MCF 10A (cell line): ENCODE measurements at regions not wholly inside any gene's neighbourhood (a gene's known extent, or its start where the extent isn't known, plus 50 kb on each side); places are given as distances from the start of the nearest gene placed in this dataset.

ENCODE experiments used
- BruUV-seq: library from RNA; stranded (reverse); fragments of 400-500 nt; replicated peaks from 2 replicates; lab custom pipeline; 2021; lab: Mats Ljungman, UMichigan
- CTCF ChIA-PET: fragments of 300-600 bp; sonication (Branson Sonifier 250); formaldehyde crosslinking; extraction: SDS; loops from one replicate; lab custom pipeline; 2021; ENCODE audit warnings: antibody characterized with exemption, inconsistent platforms; lab: Yijun Ruan, JAX
- POLR2A ChIA-PET: fragments of 300-600, 350-650 bp; sonication (Branson Sonifier 250); formaldehyde crosslinking; extraction: SDS; loops from one replicate; lab custom pipeline; 2020; ENCODE audit warnings: antibody characterized with exemption, inconsistent platforms; lab: Yijun Ruan, JAX
- DNase-seq: peaks from one replicate; pipeline ENCODE4 v3.0.0-alpha.2; 2018; ENCODE audit not compliant: unreplicated experiment
- H3K27ac Mint-ChIP-seq: one replicate; pipeline ENCODE4 v1.8.0; 2022; ENCODE audit warnings: mild to moderate bottlenecking, low read depth, mixed read lengths; ENCODE audit not compliant: unreplicated experiment
- H3K27me3 Mint-ChIP-seq: one replicate; pipeline ENCODE4 v1.8.0; 2022; ENCODE audit warnings: mixed read lengths; ENCODE audit not compliant: insufficient read depth, unreplicated experiment
- H3K36me3 Mint-ChIP-seq: one replicate; pipeline ENCODE4 v1.8.0; 2022; ENCODE audit warnings: mild to moderate bottlenecking, moderate library complexity, mixed read lengths; ENCODE audit not compliant: insufficient read depth, unreplicated experiment
- H3K4me1 Mint-ChIP-seq: one replicate; pipeline ENCODE4 v1.8.0; 2022; ENCODE audit warnings: mixed read lengths; ENCODE audit not compliant: insufficient read depth, unreplicated experiment
- H3K4me3 Mint-ChIP-seq: one replicate; pipeline ENCODE4 v1.8.0; 2022; ENCODE audit warnings: mild to moderate bottlenecking, moderate library complexity, mixed read lengths; ENCODE audit not compliant: unreplicated experiment
- H3K9me3 Mint-ChIP-seq: one replicate; pipeline ENCODE4 v1.8.0; 2022; ENCODE audit warnings: mixed read lengths; ENCODE audit not compliant: unreplicated experiment
- intact Hi-C: fragments of 100-400 bp; cut with micrococcal nuclease; formaldehyde crosslinking; loops from 2 replicates; pipeline ENCODE4 v1.14.1; 2022
- TF ChIP-seq, protein P1 (sequence below): fragments of 200-600 bp; IDR thresholded peaks from one replicate; pipeline ENCODE4 v1.8.0; 2022; ENCODE audit warnings: antibody characterized with exemption, mild to moderate bottlenecking; ENCODE audit not compliant: unreplicated experiment

DNA sequence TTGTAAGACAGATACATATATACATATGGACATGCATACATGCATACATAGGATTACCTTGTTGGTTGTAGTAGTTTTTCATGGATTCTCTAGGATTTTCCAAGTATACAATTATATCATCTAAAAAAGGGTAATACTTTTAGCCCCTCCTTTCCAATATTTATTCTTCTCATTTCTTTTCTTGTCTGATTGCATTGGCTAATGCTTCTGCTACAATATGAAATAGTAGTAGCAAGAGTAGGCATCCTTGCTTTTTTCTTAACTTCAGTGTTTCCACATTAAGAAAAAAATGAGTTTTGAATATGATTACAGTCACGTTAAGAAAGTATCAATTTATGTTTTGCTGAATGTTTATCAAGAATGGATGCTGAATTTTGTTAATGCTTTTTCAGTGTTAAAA is 58.0 kb downstream of the RBFOX3 start:
- Mint-ChIP-seq H3K4me3 (no peak overlapping the region), H3K27ac (no peak overlapping the region), H3K9me3 (peaks cover 8% of the 10 kb centered on the region), H3K36me3 (no peaks in the 10 kb centered on the region), H3K4me1 (no peaks in the 10 kb centered on the region), H3K27me3 (peaks cover 66% of the 10 kb centered on the region)
- TF ChIP-seq, protein P1, sequence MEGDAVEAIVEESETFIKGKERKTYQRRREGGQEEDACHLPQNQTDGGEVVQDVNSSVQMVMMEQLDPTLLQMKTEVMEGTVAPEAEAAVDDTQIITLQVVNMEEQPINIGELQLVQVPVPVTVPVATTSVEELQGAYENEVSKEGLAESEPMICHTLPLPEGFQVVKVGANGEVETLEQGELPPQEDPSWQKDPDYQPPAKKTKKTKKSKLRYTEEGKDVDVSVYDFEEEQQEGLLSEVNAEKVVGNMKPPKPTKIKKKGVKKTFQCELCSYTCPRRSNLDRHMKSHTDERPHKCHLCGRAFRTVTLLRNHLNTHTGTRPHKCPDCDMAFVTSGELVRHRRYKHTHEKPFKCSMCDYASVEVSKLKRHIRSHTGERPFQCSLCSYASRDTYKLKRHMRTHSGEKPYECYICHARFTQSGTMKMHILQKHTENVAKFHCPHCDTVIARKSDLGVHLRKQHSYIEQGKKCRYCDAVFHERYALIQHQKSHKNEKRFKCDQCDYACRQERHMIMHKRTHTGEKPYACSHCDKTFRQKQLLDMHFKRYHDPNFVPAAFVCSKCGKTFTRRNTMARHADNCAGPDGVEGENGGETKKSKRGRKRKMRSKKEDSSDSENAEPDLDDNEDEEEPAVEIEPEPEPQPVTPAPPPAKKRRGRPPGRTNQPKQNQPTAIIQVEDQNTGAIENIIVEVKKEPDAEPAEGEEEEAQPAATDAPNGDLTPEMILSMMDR, result no peak
- BruUV-seq, result no TSS peak
- ChIA-PET CTCF (no interaction called here), POLR2A (no interaction called here)
- intact Hi-C loops, result no loop called here
- no peak for DNase-seq

DNA sequence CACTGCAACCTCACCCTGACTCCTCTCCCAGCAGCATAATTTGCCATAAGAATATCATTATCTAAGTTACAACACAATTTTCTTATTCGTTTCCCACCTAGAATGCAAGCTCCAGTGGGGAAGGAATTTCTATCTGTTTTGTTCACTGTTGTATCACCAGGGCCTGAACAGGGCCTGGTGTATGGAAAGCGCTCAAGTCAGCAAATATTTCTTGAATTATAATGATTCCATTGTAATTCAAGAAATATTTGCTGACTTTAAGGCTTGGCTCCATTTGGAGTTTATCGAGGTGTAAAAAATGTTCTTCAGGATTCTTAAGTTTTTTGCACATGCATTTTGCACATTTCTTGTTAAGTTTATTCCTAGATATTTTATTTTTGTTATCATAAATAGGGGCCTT is 58.4 kb downstream of the RBFOX3 start:
- CTCF ChIA-PET, result no interaction called here
- POLR2A ChIA-PET, result no interaction called here
- BruUV-seq, result no TSS peak

DNA sequence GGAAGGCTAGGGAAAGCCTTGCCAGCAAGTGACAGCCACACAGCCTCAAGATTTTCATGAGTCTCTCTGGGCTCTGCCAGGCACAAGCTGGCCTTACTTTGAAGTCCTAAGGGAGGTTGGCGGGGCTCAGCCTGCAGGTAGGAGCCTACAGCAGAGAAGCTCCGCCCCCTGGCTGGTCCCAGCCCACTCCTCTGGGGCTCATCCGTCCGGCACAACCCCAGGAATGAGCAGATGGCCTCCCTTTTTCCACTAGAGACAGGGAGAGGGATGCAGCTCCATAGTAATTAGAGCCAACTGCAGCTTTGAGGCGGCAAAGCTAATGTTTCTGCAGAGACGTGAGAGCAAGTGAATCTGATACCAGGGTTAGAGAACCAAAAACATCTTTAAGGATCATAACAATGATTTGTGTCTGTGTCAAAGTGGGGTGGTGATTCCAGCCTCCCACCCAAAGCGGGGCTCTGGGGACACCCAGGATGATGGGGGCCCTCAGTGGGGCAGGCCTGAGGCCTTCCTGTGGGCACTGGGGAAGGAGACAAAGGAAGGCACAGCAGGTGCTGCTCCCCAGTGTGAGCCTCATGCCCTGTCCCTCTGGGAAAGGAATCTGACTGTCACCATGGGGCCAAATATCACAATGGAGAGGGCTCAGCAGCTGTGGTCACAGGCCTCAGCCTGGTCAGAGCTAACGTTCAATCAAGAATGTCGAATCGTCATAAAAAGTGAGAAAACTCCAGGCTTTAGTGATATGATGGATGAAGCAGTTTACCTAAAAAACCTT is 61.5 kb downstream of the RBFOX3 start:
- ChIA-PET CTCF (no interaction called here), POLR2A (no interaction called here)
- H3K9me3 Mint-ChIP-seq, result no peaks in the 10 kb centered on the region
- TF ChIP-seq, protein P1, result no peak
- peaks cover 77% of the 10 kb centered on the region for H3K27me3 Mint-ChIP-seq
- H3K4me1 Mint-ChIP-seq, result no peaks in the 10 kb centered on the region
- H3K27ac Mint-ChIP-seq, result no peak overlapping the region
- BruUV-seq, result no TSS peak
- intact Hi-C loops, result no loop called here
- H3K36me3 Mint-ChIP-seq, result no peaks in the 10 kb centered on the region
- H3K4me3 Mint-ChIP-seq, result no peak overlapping the region
- no peak for DNase-seq

More for the DNA sequence above, 58.4 kb downstream of the RBFOX3 start:
- Mint-ChIP-seq H3K36me3 (no peaks in the 10 kb centered on the region), H3K4me1 (no peaks in the 10 kb centered on the region), H3K27me3 (peaks cover 66% of the 10 kb centered on the region), H3K27ac (no peak overlapping the region), H3K9me3 (peaks cover 8% of the 10 kb centered on the region), H3K4me3 (no peak overlapping the region)
- intact Hi-C loops, result no loop called here
- TF ChIP-seq, protein P1, result no peak
- DNase-seq, result no peak

DNA sequence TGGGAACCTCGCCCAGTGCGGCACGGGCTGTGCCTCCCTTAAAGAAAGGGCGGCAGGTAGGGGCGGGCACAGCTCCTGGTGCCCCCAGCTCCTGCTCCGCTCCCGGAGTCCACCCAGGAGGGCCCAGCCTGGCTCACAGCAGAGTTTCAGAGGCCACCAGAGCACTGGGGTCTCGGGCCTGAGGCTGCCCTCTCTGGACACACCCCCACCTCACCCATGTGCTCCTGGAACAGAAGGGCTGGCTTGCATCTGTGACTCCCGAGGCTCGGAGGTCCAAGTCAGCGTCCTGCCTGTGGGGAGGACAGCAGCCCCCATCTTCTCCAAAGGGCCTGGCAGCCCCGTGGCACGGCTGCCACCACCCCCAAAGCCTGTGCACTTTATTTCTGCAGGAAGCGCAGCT is 62.7 kb downstream of the RBFOX3 start:
- Mint-ChIP-seq H3K4me1 (no peaks in the 10 kb centered on the region), H3K27me3 (peaks cover 84% of the 10 kb centered on the region), H3K4me3 (no peak overlapping the region), H3K9me3 (no peaks in the 10 kb centered on the region), H3K36me3 (no peaks in the 10 kb centered on the region), H3K27ac (no peak overlapping the region)
- no peak for DNase-seq
- intact Hi-C loops, result no loop called here
- ChIA-PET POLR2A (no interaction called here), CTCF (no interaction called here)
- TF ChIP-seq, protein P1, result no peak
- no TSS peak for BruUV-seq
